Vagina (tissue), 2 donors: ENCODE measurements at regions not wholly inside any gene's neighbourhood (a gene's known extent, or its start where the extent isn't known, plus 50 kb on each side); places are given as distances from the start of the nearest gene placed in this dataset.

Source experiments
- POLR2A ChIP-seq, 2 donors: fragments of 450-650 bp; IDR thresholded peaks; one replicate each; pipeline ENCODE4 v1.6.1; 2017; ENCODE audit warnings: antibody characterized with exemption in 2 of 2, mild to moderate bottlenecking in 2 of 2, moderate library complexity in 2 of 2
- POLR2AphosphoS5 ChIP-seq, 2 donors: sonication (generic); formaldehyde crosslinking; IDR thresholded peaks; one replicate each; pipeline ENCODE4 v1.9.0; 2017; ENCODE audit warnings: antibody characterized with exemption in 2 of 2, mild to moderate bottlenecking in 2 of 2, low read depth in 1 of 2; ENCODE audit not compliant: insufficient read depth in 1 of 2
- TF ChIP-seq, protein P1 (sequence below), 3 experiments: fragments of 450-650 bp in 2 of 3; fragments of 200-600 bp in 1 of 3; sonication (generic) in 1 of 3; IDR thresholded peaks; one replicate each; pipeline ENCODE4 v1.5.1; 2017 to 2019; ENCODE audit warnings: antibody characterized with exemption in 3 of 3, mild to moderate bottlenecking in 2 of 3, moderate library complexity in 2 of 3

GRCh38 chr2:176813156-176813555 lies 399.4 kb upstream of the HNRNPA3 start:
- TF ChIP-seq POLR2AphosphoS5 (IDR thresholded peaks at IDR 0.05; ENCODE audit: insufficient read depth in 1 of 2, low read depth in 1 of 2) (no peak), POLR2A (IDR thresholded peaks at IDR 0.05) (no peak)
- TF ChIP-seq, protein P1, sequence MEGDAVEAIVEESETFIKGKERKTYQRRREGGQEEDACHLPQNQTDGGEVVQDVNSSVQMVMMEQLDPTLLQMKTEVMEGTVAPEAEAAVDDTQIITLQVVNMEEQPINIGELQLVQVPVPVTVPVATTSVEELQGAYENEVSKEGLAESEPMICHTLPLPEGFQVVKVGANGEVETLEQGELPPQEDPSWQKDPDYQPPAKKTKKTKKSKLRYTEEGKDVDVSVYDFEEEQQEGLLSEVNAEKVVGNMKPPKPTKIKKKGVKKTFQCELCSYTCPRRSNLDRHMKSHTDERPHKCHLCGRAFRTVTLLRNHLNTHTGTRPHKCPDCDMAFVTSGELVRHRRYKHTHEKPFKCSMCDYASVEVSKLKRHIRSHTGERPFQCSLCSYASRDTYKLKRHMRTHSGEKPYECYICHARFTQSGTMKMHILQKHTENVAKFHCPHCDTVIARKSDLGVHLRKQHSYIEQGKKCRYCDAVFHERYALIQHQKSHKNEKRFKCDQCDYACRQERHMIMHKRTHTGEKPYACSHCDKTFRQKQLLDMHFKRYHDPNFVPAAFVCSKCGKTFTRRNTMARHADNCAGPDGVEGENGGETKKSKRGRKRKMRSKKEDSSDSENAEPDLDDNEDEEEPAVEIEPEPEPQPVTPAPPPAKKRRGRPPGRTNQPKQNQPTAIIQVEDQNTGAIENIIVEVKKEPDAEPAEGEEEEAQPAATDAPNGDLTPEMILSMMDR (IDR thresholded peaks at IDR 0.05), result no peak
